Panc1 (cell line): ENCODE measurements at regions not wholly inside any gene's neighbourhood (a gene's known extent, or its start where the extent isn't known, plus 50 kb on each side); places are given as distances from the start of the nearest gene placed in this dataset.

Source experiments
- CTCF ChIP-seq: fragments of 450-650 bp; IDR thresholded peaks from 2 replicates; pipeline ENCODE4 v1.5.1; 2017; ENCODE audit warnings: mild to moderate bottlenecking
- POLR2AphosphoS5 ChIP-seq: IDR thresholded peaks from 2 replicates; pipeline ENCODE4 v1.6.1; 2012; ENCODE audit warnings: mild to moderate bottlenecking, low read depth, low read length, moderate library complexity
- SIN3A ChIP-seq: IDR thresholded peaks from 2 replicates; pipeline ENCODE4 v1.6.1; 2012; ENCODE audit warnings: low read depth, mild to moderate bottlenecking, low read length, moderate library complexity, borderline replicate concordance; ENCODE audit not compliant: insufficient read depth
- TCF7L2 ChIP-seq: IDR thresholded peaks from 2 replicates; pipeline ENCODE4 v1.6.1; 2011; ENCODE audit warnings: mild to moderate bottlenecking, low read depth, low read length, inconsistent platforms

DNA sequence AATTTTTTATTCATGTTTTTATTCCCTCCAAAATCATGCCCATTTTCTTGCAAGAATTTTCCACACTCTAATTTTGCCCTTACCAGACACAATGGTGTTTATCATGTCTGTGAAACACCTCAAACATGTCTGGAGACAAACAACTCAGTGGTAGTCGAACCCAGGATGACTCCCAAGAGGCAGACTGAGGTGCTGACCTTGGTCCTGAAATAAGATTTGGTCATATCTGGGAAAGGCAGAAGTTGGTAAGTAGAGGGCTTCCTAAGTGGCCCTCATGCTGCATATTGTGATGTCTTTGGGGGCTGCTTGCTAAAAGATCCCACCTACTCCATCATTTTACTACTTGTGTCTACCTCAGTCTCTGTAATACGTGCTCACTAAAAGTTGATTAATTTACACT lies 369.4 kb upstream of the ISX start:
- TF ChIP-seq CTCF = no peak
- TF ChIP-seq POLR2AphosphoS5 = no peak
- no peak for TF ChIP-seq SIN3A
- TF ChIP-seq TCF7L2 = no peak
